ENCODE measurements at regions not wholly inside any gene's neighbourhood (a gene's known extent, or its start where the extent isn't known, plus 50 kb on each side); places are given as distances from the start of the nearest gene placed in this dataset.
"Not testable (repeated sequence)": the region's sequence is repeated elsewhere in the genome, so short reads cannot be mapped to it uniquely, and the experiment has no call there.

DNA sequence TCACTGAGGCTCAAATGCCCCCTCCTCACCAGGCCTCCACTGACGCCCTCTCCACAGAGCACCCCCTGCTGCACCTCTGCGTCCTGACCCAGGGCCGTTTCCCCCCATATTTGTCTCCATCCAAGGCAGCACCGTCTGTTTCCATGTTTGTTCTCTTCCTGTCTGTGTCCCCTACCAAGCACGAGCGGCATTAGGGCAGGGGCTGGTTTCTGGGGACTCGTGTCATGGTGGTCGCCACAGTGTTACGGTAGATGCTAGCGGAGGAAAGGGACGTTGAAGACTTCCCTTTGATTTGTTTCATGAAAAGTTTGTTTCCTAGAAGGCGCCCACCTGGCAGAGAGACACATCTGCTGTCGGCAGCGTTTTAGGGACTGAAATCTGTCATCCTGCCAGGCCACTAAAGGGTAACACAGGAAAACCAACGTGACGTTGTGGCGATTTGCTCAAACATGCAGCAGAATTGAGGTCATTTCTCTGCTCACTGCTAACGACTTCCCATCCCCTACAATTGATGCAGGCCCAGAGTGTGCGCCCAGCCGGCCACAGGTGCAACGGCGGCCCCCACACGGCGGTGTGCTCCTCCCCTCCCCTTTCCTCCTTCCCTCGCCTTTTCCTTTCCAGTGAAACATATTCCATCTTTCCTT is 79.3 kb upstream of the IRX4 start:
- DNase-seq: no peak

- no peak for DNase-seq
These were observed 78.7 kb upstream of the IRX4 start for GRCh38 chr5:1961304-1961946.

DNA sequence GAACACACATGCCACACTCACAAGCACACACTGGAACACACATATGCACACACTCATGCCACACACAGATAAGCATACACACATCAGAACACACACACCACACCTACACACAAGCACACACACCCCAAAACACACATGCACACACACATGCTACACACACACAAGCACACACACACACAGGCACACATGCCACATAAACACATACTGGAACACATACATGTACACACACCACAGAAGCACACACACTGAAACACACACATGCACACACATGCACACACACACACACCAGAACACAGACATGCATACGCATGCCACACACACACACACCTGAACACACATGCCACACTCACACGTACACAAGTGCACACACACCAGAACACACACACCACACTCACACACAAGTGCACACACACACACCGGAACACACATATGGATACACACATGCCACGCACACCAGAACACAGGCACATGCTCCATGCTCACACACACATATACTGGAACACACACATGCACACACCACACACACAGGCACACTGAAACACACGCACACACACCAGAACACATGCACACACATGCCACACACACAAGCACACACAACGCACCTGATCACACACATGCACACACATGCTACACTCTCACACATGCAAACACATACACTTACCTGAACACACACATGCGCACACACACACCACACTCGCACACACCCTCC is 78.0 kb upstream of the IRX4 start:
- DNase-seq: no peak

DNA sequence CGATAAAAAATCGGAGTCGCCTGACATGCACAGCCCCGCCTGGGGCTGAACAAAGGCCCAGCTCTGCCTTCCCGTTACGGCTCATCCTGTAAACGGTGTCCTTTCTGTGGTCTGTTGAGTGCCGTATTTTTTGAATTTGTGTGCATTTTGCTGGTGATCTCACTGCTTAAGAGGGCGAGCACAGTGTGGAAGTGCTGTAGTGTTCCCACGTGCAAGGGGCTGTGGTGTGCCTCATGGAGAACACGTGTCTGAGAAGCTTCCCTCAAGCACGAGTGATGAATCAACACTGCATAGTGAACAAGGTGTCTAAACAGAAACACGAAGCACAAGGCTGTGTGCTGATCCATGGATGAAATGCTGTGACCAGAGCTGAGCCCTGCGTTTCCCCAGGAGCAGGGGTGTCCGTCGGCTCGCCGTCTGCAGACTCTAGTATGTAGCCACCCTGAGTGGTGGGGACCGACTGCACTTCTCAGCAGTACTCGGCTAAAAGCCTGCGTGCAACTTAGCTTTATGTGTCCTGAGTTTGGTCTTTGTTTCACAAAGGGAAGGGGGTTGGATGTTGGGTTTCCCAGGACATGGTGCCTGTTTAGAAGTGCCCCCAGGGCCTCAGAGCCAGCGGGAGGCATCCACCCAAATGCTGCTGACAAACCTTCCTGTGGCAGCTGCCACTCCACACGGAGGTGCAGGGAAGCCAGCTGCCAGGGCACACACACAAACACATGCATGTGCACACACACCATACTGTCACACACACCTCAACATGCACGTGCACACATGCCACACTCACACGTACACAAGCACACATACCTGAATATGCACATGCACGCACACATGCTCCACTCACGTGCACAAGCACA is 77.2 kb upstream of the IRX4 start:
- DNase-seq: no peak

- no peak for DNase-seq
These were observed 76.5 kb upstream of the IRX4 start for GRCh38 chr5:1959231-1959630.

- no peak for DNase-seq
These were observed 75.7 kb upstream of the IRX4 start for GRCh38 chr5:1958211-1959010.

DNA sequence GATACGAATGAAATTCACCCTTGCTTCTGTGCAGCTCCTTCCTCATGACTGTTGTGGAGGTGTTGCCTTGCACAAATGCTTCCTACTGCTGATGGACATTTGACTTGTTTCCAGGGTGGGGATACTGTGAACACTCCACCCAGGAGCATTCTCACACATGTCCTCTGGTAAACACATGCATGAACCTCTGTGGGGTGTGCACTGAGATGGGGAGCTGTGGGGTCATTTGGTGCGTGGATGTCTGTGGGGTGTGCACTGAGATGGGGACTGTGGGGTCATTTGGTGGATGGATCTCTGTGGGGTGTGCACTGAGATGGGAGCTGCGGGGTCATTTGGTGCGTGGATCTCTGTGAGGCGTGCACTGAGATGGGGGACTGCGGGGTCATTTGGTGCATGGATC is 72.9 kb upstream of the IRX4 start:
- no peak for DNase-seq

- DNase-seq: not testable (repeated sequence)
These were observed 71.0 kb upstream of the IRX4 start for GRCh38 chr5:1953710-1954109.

- DNase-seq: no peak
These were observed 69.8 kb upstream of the IRX4 start for GRCh38 chr5:1952444-1953099.

DNA sequence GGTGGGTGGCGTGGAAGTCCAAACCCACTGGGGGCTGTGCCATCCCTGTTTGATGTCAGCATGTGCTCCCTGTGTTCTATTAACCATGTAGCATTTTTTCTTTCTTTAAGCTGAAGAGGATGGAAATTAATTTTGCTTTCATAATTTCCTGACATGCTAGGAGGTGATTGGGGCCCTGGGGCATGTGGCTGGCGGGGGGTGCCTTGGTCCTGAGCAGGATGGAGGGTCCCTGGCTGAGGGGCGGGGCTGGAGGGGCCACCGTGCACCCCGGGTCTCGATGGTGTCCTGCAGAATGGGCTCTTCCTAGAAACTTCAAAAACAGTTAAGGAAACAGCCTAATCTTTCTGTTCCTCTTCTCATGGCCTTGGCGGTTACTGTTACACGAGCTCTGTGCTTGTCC is 69.3 kb upstream of the IRX4 start:
- DNase-seq: no peak

GRCh38 chr5:1951165-1951816 is 68.6 kb upstream of the IRX4 start:
- DNase-seq: no peak

- no peak for DNase-seq
These were observed 68.0 kb upstream of the IRX4 start for GRCh38 chr5:1950708-1951103.

GRCh38 chr5:1950096-1950707 is 67.5 kb upstream of the IRX4 start:
- no peak for DNase-seq

DNA sequence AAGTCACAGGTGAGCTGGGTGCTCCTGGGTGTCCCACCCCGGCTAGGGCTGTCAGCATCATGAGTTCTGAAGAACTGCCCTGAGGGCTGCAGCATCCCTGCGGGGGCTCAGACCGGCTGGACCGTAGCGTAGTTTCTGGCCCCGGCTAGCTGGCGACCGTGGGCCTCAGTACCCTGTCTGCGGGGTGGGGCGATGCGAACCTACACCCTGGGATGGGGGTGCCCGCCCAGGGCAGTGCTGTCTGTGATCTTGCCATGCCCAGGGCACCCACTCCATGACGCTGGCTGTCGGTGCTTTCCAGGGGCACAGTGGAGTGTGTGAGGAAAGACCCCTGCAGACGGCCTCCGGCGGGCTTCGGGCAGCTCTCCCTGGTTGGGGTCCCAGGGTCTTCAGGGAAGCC is 66.5 kb upstream of the IRX4 start:
- DNase-seq: no peak

- no peak for DNase-seq
These were observed 66.0 kb upstream of the IRX4 start for GRCh38 chr5:1948663-1949191.

- DNase-seq: no peak
These were observed 65.4 kb upstream of the IRX4 start for GRCh38 chr5:1948111-1948510.

DNA sequence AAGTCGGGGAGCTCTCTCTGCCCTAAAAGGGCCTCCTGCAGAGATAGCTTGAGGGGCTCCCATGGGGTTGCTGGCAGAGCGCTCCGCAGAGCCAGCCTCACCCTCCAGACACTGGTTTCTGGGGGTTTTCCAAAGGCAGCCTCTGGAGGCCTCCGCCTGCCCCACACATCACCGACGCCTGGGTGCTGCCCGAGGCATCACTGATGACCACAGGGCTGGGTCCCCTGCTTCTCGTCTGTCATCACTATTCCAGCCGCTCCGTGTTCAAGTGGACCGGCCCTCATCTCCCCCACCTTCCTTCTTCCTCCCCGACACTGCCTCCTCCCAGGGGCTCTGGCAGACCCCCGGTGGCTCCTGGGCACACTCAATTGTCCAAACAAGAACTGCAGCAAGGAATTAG is 64.1 kb upstream of the IRX4 start:
- DNase-seq: no peak

- no peak for DNase-seq
These were observed 63.5 kb upstream of the IRX4 start for GRCh38 chr5:1946122-1946677.

DNA sequence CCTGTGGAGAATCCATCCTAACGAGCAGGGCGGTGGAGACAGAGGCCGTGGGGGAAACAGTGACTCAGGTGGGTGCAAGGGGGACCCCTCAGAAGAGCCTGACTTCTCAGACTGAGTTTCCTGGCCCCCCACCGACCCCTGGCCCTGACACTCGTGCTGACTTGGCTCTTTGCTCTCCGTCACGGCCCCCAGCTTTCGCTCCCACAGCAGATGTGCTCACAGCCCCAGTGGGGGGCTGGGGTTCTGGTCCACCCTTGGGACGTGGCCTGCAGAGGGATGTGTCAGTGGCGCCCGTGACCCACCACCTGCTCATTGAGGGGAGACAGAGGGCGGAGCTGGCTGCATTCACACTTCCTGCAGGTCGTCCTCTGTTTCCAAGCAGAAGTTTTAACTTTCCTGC is 62.9 kb upstream of the IRX4 start:
- DNase-seq: no peak

DNA sequence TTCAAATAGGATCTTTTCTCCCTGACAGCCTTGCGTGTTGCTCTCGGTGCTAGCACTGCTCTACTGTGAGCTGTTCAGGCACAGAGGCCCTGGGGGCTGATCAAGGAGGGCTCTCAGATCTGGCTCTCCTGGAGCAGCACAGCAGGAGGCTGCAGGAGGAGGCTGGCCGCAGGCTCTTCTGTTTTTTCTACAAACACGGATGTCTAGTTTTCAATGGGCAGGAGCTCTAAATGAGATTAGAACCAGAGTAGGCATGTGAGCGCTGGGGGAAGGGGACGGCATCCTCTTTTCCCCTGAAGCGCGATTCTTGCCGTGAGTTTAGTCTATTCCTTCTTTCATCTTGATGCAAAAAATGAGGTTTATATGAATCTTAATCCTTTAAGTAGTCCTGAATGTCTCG is 61.7 kb upstream of the IRX4 start:
- DNase-seq: no peak
